ENCODE measurements at regions not wholly inside any gene's neighbourhood (a gene's known extent, or its start where the extent isn't known, plus 50 kb on each side); places are given as distances from the start of the nearest gene placed in this dataset.

DNA sequence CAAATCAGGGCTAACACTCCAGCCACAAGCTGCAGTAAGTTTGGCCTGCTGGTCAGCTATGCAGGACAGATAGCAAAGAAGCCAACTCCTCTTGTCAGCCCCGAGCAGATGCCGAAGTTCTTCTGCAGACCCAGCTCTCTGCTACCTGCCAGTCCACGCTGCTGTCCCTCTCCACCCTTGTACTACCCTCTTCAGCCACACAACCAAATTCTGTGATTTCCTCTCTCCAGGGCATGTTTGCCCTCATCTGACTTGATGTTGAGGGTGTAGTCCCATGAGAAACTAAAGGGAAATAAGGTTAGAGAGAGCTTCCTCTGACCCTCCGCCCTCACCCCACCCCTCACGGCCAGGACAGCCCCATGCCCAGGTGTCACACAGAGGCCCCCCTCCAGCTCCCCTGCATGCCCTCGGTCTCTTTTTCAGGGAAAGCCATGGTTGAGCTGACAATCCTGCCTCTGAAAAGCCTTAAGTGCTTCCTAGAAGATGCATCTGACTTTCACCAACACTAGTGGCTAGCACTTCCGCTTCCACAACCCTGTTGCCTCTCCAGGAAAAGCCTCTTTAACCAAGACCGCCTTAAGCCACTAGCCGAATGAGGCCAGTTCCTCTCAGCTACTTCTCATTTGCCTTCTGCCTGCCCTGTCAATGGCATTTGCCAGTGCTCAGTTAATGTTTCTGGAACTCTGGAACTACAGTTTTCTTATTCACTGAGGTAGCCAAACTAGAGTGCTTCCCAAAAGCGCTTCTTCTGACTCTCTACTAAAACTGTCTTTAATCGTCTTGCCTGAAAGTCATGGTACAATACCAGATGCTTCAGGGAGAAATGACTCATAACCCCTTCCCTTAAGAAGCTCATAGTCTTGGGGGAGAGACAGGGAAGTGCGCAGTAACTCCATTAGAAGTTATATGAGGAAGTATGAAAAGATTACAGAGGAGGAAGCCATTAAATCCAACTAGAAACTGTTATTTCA lies 300.4 kb upstream of the STT3B start:
- DNase-seq, result no peak

DNA sequence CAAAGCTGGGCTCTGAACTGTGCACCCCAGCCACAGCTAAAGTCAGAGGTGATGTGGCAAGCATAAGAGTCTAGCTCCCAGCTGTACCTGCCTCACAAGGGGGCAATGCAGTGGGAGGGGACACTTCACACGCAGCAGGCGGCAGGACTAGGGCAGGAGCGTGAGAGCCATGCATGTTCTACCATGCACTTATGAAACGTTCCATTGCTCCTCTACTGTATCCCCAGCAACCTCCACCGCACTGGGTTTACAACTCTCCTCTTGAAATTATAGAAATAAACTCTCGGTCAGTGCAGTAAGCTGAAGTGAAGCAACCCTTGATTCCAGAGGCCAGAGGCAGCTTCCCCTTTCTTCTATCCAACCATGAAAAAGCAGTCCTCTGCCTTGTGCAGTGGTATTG lies 298.6 kb upstream of the STT3B start:
- no peak for DNase-seq

DNA sequence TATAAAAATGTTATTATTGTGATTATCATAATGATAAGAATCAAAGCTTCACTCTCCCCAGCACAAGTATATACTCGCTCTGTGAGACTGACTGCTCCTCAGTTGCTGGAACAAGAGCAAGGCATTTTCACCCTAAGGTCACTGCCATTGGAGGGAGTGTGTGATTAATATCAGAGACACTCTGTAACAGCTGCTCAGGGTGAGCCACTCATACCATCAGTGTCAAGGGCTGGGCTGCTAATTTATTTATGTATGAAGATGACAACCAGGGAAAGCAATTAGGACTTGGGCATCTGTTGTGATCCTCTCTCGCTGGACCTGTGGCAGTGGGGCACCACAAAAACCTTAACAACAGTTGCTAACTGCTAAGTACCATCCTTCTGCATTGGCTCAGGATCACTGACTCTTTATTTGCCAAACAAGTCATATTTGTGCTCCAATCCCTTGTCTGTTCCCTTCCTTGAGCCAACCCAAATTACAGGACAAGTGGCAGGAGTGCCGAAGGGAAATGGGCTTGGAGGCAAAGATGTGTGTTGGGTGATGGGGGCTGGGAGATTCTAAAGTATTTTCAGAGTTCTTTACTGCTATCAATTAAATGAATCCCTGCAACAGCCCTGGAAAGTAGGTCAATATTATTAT lies 297.5 kb upstream of the STT3B start:
- DNase-seq, result no peak

DNA sequence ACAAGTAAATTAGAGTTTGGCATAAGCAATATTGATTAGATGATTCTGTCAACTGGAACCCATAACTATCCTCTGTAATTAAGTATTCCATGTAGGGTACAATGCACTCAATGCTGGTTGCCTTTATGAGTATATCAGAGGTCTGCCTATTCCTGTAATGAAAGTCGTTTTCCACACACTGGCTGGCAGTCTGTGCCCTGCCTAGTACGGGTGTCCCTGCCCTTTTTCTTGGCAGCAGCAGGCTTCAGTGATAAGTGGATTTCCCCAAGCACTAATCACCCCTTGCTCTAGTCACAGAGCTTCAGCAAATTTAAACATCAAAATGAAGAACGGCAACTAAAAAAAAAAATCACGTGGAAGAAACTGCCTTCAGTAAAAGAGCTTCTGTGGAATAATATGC lies 294.8 kb upstream of the STT3B start:
- no peak for DNase-seq

DNA sequence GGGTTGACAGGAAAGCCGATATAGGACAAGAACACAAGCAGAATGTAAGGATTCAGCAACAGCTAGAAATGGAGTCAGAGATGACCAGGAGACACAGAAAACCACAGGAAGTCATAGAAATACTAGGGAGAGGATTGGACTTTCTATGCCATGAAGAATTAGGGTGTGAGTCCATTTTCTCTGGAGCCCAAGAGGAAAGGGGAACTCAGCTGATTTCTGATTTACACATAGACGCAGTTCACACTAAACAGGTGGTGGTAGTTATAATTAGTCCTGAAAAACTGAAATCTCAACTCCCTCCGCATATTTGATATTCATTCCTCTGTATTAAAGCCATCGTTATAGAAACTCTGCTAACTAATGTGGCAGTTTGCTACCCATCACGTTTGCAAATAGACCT lies 292.7 kb upstream of the STT3B start:
- DNase-seq, result no peak

DNA sequence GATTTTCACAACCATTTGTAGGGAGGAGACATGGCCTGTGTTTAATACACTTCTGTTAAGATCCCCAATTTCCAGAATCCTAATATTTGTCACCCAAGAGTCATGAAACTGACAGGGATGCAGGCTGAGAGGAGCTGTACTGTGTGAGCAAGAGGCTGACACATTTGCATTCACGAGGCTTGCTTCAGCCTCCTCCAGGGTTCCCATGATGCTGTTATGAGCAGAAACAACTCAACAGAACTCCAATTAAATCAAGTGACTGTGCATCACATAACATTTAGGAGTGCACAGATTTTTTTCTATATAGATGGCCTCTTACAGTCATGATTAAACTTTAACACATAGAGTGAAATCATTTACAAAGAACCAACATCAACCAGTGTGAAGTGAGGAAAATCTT lies 292.3 kb upstream of the STT3B start:
- no peak for DNase-seq

DNA sequence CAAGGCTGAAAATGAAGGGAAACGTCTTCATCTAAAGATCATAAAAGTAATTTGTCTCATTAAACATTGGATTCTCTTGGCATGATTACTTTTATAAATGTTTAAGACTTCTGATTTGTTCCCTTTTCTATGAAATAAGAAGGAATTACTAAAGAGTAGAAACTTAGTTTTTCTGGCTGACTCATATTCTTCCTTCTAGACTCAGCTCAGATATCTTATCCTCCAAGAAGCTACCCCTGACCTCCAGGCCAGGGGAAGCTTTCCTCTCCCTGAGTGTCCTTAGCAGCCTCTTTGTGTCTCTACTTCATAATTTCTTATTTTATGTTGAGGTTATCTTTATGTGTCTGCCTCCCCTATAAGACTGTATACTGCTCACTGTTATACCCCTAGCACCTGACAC lies 291.9 kb upstream of the STT3B start:
- DNase-seq, result no peak

DNA sequence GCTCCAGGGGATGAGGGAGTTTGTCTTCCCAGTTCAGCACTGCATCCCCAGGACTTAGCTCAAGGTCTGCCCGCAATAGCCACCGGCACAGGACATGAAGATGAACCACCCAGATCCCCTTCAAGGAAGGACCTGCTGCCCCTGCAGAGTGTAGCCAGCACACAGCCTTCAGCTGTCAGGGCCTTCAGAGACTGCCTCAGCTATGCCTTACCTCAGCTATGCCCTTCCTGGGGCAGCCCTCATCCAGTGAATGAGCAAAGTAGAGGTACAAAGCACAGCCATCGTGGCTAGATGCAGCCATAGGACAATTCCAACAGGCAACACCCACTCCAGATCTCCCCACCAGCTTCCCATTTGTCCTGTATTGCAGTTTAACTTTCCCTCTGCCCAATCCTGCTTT lies 291.2 kb upstream of the STT3B start:
- no peak for DNase-seq

DNA sequence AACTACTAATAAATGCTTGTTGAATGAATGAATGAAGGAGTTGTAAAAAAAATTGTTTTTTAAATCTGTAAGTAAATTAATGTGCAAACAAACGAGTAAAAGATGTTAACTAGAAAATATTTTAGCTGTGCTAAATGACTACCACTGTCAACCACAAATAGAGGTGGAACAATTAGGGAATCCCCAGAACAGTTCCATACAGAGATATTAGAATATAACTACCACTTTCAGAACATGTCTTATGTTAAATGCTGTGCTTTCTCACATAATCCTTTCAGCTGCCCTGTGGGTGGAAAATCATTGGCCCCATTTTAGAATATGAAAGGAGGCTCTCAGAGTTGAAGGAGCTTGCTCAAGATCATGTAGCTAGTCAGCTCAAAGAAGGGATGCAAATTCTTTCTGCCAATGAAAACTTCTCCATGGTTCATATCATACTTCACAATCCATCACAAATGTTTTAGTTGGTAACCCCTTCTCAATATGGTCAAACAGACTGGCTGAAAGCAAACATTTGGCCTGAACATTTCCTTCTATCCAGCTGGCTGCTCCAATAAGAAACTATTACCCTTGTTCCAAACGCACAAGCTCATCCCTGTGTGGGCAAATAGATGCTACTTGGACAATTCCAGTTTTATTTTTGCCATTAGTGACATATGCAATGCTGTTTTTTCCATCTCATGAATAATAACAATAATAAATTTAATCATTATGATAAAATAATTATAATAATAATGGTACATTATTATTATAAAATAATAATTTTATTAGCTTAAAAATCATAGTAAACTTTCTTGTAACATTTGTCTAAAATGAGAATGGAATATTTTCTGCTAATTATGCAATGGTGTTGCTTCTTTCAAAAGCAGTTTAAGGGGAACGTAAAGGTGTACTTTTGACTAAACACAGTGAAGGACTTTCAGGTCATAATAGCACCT lies 290.4 kb upstream of the STT3B start:
- no peak for DNase-seq

DNA sequence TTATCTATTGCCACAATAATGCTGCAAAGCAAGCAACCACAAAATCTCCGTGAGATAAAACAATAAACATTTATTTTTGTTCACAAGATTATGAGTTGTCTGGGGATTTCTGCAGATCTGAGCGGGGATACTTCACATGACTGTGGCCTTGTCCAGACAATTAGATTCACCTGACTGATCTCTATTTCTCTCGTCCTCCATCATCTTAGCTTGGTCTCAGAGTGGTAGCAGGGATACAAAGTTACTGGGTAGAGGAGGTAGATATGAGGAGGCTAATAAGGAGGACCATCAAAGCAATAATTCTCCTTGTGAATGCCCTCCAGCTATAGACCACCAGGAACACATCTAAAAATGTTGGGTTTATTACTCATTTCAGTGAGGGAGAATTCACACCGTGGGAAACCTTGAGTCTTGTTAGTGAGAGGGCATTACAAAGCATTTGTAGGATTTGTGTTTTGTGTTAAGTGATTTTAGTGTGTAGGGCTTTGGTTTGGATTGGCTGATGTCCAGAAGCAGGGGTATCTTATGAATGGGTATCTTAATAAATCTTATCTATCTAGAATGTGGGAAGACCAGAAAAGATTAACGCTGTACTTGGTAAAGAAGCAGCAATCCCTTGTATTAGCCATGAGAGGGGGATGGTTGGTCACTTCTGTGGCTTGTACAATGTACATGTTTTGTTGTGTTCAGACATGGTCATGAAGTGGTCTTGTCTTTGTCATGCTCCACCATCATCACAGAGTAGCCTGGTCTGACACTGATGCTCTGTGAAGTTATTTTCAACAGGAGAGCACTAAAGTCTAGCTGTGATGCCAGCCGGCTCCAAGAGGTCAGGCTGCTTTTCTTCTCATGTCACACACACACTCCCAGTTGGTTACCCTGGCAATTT lies 287.6 kb upstream of the STT3B start:
- DNase-seq, result no peak

DNA sequence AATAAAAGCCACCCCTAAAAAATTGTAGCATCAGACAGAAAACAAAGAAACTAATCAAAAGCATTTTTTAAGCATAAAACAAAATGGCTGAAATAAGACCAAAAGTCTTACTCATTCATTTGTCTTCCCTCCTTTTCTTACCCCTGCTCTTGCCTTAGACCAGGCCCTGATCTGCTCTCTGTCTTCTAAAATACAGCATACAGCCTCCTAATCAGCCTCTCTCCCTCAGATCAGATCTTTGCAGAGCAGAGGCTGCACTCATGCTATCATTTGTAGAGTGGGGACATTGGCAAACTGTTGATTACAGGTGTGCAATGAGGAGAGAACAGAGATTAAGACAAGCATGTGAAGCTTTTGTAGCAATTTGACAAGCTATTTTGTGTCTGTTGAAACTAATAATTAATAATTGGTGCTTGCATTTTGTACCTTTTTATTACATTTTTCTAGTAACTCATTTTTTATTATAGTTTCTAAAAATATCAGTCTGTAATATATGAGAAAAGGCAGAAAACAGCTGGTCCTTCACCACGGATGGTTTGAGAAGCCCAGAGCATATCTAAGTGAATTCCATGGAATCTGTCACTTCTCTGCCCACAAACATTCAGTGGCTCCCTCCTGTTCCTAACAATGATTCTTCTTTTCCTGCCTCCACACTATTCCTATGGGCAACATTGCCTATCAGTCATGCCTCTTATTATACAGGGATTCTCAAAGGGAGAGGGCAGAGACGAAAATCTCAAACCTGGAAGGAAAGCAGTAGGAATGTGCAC lies 286.2 kb upstream of the STT3B start:
- no peak for DNase-seq

DNA sequence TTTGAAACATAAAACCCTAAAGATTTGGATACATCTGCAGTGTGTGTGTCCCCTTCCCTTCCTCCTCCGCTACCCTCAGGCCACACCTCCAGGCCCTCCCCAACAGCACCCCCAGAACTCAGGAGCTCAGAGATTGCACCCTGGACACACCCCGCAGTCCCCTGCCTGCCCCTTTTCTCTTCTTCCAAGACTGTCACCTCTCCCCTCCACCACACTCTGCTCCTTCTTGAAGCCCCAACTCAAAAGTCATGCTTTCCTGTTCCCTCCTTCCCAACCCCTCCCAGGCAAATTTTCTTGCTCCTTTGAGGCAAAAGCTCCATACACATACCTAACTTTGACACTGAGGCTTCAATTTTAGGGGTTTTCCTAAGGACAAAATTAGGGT lies 285.7 kb upstream of the STT3B start:
- no peak for DNase-seq

DNA sequence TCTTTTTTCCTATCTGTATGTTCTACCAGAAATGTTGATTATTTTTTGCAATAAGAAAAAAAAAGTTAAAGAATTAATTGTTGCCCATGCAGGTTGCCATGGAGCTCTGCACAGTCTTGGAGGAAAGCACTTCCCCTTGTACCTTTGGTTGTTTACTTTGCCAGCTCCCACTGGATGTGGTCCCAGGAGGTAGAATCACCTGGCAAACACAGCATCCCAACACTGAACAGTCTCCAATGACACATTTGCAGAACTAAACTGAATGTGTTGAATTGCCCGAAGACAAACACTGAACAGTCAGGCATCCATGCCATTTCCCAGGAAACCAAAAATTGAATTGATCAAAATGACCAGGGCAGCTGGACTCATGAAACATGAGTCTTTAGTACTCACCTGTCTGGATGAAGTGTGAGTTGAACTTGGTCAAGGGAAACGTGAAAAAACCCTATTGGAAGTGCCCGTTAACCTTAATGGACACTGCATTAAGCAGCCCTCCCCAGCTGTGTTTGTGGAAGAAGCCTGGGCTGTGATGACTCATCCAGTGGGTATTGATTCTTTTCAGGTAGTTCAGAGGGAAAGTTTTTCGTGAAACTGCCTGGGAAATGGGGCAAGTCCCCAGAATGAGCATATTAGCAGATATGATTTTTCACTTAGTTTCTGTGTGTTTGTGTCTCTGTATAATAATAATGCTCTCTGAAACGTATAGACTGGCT lies 284.7 kb upstream of the STT3B start:
- DNase-seq, result no peak

DNA sequence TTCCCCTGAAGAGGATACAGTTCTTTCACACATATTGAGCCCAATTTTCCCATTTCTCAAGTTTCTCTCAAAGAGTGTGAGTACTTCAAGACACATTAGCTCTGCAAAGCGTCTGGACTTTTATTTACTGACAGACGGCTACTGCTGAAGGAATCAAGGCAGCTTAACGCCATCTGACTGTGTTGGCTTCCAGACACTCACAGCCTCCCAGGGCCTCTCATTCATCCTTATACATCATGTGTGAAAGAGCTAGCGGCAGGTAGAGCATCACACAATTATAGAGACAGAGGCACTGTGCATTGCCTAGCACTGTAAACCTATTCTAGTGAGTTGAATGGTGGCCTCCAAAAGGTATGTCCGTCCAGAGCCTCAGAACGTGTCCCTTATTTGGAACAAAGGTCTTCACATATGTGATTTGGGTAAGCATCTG lies 284.1 kb upstream of the STT3B start:
- DNase-seq, result no peak

DNA sequence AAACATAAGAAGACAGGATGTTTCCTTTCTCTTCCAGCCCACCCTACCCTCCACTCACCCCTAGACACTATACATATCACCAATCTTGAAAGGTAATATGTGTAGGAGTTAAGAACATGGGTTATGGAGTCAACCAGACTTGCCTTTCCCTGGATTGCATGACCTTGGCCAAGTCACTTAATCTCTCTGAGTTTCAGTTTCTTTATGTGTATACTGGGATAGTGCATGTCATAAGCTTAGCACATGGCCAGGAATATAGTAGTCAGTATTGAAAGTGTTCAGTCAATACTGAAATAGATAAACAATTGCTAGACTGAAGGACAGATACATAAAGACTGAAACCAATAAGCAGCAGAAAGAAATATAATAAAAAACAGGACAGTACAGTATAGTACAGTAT lies 283.2 kb upstream of the STT3B start:
- DNase-seq, result no peak

DNA sequence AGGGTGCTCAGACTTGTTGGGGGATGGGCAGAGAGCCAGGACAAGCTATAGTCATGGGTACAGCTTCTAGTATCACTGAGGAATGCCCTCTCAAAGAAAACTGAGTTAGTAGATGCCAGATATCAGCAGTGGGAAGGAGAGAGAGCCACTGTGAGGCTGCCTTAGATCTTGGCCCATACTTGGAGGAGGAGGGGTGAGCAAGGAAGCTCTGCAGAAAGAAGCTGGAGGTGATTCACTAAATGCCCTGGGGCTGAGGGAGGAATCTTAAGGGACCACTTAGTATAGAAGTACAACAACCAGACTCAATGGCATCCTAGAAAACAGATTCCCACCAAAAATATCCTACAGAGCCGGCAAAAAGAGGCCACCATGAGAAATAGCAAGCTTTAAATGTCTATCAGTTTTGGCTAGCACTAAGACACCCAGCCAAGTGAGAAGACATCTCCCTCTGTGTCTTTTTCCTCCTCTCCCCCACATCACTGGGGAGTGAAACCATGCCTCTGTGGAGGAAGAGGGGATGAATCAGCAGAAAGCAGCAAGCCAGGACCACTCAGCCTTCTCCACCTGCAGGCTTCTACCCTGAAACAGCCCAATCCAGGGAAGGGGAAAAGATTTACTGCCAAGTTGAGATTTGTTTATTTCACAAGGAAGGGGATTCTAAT lies 282.5 kb upstream of the STT3B start:
- DNase-seq, result no peak

DNA sequence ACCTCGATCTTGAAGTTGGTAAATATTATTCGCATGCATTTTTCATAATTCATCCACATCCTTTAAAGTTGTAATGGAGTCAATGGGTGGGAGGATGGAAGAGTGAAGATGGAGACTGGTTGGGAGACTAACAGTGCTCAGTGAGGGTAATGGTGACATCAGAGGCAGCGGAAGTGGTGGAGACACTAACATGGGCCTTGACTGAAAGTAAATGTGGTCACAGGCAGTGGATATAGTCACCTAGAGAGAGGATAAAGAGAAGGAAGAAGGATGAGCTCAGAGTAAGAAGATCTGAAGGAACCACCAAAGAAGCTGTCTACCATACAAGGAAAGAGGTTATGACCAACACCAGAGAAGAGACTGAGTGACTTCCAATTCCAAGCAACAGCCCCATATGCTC lies 281.6 kb upstream of the STT3B start:
- no peak for DNase-seq

DNA sequence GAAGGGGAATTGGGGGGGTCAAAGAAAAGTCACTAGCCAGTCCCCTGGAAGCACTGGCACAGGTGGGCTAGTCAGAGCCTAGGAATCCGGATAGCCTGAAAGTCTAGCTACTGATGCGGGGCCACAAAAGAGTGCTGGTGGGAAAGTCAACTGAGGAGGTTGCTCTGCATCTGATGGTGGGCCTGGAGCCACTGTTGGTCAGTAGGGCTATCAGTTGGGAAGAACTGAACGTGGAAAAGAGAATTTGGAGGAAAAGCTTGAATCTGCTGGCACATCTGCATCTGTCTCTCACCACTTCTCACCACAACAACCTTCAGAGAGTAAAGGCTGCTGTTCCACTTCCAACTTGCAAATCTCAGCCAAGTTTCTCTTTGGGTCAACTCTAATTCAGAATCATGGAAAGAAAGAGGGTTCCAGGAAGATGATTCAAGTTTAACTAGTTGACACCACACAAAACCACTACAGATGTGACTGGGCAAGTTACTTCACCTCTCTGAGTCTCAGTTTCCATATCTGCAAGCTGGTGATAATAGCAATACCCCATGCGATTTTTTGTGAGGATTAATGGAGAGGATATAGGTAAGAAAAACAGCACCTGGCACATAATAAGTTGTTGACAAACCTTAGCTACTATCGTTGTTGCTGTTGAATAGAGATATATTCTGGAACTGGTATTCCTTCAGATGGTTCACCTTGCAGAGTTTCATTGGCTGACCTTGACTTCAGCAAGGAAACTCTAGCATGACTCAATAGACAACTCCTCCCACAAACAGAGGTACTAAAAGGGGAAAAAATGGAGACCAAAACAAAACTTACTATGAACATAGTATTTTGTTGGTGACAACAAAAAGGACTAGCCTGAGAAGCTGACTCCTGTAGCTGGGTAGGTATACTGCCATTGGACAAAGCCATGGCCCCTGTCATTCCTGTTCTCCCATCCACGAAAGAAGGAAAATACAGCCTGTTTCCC lies 280.2 kb upstream of the STT3B start:
- no peak for DNase-seq

DNA sequence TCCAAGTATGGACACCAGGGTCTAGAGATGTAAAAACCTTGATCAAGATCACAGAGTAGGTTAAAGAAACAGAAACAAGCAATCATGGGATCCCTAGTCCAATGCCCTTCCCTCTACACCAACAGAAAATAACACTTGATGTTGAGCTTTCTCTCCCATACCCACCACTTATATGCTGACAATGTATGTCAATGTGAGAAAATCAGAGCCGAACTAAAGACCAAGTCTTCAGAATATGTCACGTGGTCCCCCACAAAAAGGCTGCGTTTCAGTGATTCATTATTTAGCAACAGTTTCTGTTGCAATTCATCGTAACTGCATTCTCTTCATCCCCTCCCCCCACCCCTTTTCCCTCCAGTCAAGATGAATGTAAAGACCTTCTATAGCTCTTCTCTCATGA lies 278.9 kb upstream of the STT3B start:
- no peak for DNase-seq

All from NCI-H510A (cell line).